ENCODE measurements at regions not wholly inside any gene's neighbourhood (a gene's known extent, or its start where the extent isn't known, plus 50 kb on each side); places are given as distances from the start of the nearest gene placed in this dataset.

DNA sequence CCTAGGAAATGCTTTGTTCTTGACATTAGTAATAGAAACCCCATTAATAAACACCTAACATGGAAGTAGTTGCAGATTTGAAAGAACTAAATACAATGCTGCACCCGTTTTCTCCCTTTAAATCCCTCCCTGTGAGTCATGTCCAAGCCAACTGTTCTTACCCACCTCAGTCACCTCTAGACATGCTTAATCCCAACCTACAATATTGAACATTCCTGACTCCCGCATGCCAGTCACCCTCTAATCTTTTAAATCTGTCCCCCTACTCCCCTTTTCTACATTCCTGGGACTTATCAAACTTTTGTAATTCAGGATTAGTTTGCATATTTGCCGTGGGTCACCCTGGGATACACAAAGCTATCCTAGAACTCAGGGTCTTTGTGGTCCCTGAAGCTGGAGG lies 374.6 kb downstream of the IRS1 start:
- TF ChIP-seq, protein P1, sequence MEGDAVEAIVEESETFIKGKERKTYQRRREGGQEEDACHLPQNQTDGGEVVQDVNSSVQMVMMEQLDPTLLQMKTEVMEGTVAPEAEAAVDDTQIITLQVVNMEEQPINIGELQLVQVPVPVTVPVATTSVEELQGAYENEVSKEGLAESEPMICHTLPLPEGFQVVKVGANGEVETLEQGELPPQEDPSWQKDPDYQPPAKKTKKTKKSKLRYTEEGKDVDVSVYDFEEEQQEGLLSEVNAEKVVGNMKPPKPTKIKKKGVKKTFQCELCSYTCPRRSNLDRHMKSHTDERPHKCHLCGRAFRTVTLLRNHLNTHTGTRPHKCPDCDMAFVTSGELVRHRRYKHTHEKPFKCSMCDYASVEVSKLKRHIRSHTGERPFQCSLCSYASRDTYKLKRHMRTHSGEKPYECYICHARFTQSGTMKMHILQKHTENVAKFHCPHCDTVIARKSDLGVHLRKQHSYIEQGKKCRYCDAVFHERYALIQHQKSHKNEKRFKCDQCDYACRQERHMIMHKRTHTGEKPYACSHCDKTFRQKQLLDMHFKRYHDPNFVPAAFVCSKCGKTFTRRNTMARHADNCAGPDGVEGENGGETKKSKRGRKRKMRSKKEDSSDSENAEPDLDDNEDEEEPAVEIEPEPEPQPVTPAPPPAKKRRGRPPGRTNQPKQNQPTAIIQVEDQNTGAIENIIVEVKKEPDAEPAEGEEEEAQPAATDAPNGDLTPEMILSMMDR (IDR thresholded peaks at IDR 0.05): no peak

DNA sequence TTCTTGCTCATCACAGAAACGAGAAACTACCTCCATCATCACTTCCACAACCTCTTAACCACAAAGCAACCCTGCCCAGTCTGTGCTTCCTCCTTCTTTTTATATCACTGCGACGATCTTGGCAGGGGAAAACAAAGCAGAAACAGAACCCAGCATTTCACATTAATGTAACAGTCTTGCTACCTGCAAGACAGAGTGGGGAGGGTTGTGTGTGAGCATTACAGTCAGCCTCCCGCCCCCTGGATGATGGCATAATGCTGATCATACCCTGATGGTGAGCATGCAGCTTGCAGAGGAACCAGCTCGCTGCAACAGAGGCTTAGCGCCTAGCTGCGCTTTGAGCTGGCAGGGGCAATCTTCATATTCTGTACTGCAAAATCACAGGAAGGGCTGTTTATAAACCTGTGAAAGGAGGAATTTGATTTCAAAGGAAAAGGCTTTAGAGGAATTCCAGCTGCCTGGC lies 376.1 kb downstream of the IRS1 start:
- TF ChIP-seq, protein P1 (IDR thresholded peaks at IDR 0.05): no peak

DNA sequence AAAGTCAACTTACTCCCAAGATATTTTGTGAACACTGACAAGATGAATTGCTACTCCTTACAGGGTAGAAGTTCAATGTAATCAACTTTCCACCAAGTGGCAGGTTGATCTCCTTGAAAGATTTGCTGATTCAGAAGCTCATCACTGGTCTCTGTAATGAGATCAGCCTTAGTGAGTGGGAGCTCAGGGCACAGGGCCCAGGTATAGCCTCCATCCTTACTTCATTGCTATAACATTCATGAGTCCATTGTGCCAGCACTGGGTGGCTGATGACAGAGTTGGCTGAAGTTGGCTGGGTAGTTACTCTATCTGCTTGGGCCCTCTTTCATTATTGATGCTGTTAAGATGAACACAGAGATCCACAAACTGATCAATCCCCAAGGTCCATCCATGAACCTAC lies 379.0 kb downstream of the IRS1 start:
- TF ChIP-seq, protein P1 (IDR thresholded peaks at IDR 0.05): no peak

DNA sequence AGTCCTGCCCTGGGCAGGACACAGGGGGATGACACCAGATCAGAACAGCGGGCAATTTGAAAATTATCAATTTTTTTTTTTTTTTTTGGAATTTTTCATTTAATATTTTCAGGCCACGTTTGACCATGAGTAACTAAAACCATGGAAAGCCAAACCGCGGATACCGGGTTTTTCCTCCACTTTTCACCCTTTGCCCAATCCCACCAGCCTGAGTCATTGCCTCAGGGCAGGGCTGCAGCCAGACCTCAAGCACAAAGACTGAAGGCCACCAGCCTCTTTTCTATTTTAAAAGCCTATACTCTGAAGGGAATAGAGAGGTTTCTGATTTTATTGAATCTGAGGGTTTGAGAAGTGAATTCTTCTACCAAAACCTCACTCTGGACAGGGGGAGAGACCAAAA lies 381.1 kb downstream of the IRS1 start:
- TF ChIP-seq, protein P1 (IDR thresholded peaks at IDR 0.05): no peak

DNA sequence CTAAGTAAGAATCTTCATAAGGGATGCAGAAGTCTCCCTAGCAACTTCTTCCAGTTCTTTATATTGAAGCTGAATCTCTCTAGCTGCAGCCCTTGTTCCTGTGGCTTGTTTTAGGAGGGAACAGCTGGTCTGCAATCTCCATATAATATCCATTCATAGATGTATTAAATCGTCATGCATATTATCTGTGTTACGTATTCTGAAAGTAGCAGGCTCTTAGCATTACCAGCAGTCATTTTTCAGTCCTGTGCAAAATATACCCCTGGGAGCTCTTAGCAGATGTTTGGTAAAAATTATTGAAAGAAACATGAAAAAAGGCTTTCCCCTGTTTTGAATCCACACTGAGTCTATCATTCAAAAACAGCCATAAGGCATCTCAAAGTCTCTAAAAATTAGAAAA lies 385.3 kb downstream of the IRS1 start:
- TF ChIP-seq, protein P1 (IDR thresholded peaks at IDR 0.05): no peak

DNA sequence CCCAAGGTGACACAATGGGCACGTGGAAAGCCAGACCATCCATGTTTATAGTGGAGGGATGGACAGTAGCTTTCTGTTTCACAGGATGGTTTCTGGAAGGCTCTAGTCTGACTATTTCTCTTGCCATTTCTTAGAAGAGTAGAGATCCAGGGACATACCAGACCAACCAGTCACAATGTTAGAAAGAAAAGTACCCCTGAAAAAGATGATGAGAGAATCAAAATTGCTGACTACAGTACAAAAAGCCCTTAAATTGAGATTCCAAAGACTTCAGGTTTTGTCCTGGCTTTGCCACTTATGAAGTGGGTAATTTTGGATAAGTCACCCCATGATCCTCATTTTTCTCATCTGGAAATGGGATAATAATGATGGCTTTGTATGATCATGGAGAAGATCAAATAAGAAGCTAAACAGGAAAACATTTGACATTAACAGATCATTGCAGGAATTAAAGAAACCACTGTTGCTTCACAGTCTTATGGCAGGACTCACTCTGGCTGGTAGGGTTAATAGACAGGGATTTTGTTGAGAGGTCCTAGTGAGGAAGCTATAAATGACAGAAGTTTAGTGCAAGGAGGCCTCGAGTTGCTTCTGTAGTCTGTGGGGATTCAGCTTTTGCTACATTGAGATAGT lies 386.0 kb downstream of the IRS1 start:
- TF ChIP-seq, protein P1 (IDR thresholded peaks at IDR 0.05): no peak

DNA sequence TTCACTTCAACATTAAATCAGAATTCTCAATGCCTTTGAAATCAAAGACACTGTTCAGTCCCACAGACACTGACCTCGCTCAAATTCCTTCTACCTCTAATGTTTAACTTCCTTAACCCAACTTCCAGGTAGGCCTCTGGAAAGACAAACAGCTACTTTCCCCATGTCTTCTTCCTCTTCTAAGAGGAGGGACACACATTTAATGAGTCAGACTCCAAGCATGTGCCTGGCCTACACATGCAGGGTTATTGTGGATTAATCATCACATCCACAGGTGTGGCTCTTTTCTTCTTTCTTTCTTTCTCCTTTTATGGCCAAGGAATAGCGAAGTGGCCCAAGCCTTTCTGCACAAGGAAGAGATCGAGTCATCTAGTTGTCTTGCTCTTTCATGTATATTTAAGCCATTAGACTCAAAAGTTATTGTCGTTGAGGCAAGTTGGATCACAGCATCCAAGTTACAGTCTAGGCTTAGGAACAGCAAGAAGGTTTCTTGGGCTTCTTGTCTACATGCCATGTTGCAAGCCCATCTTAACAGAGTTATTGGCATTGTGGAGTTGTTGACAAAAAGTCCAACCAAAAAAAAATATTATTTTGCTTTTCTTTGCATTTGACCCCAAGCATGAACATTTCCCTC lies 387.8 kb downstream of the IRS1 start:
- TF ChIP-seq, protein P1 (IDR thresholded peaks at IDR 0.05): no peak
